PC-9 (cell line): ENCODE measurements at regions not wholly inside any gene's neighbourhood (a gene's known extent, or its start where the extent isn't known, plus 50 kb on each side); places are given as distances from the start of the nearest gene placed in this dataset.

ENCODE experiments used
- EZH2 ChIP-seq: fragments of 200-600 bp; sonication (generic); IDR thresholded peaks from 2 replicates; pipeline ENCODE4 v1.8.0; 2017; ENCODE audit warnings: antibody characterized with exemption, low read depth
- TF ChIP-seq, protein P1 (sequence below): fragments of 200-600 bp; sonication (generic); conservative IDR thresholded peaks from 2 replicates; pipeline ENCODE4 v1.6.1; 2017; ENCODE audit warnings: mixed run types, antibody characterized with exemption, mild to moderate bottlenecking, moderate library complexity

DNA sequence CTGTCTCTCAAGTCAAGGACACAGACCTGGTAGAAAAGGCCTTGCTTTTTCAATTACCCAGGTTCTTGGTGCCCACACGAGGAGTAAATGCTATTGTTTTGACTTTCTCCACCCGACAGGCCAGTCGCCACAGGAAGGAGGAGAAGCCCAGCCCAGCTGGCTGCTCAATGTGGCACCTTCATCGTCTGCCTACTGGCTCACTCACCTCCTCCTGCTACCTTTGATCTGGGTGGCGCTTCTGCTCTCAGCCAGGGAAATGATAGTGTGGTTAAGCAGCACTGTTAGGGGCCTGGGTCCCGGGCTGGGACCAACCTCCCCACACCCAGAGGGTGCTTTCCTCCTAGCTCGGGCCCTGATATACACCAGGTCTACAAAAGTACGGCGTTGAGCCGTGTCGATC lies 75.0 kb upstream of the FZD10 start:
- TF ChIP-seq, protein P1, sequence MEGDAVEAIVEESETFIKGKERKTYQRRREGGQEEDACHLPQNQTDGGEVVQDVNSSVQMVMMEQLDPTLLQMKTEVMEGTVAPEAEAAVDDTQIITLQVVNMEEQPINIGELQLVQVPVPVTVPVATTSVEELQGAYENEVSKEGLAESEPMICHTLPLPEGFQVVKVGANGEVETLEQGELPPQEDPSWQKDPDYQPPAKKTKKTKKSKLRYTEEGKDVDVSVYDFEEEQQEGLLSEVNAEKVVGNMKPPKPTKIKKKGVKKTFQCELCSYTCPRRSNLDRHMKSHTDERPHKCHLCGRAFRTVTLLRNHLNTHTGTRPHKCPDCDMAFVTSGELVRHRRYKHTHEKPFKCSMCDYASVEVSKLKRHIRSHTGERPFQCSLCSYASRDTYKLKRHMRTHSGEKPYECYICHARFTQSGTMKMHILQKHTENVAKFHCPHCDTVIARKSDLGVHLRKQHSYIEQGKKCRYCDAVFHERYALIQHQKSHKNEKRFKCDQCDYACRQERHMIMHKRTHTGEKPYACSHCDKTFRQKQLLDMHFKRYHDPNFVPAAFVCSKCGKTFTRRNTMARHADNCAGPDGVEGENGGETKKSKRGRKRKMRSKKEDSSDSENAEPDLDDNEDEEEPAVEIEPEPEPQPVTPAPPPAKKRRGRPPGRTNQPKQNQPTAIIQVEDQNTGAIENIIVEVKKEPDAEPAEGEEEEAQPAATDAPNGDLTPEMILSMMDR, result no peak
- TF ChIP-seq EZH2, result no peak
